ENCODE measurements at regions not wholly inside any gene's neighbourhood (a gene's known extent, or its start where the extent isn't known, plus 50 kb on each side); places are given as distances from the start of the nearest gene placed in this dataset.
A peak's percentile ranks its signal among the peaks of the same experiment; 100 is the strongest.
"Not testable (repeated sequence)": the region's sequence is repeated elsewhere in the genome, so short reads cannot be mapped to it uniquely, and the experiment has no call there.

DNA sequence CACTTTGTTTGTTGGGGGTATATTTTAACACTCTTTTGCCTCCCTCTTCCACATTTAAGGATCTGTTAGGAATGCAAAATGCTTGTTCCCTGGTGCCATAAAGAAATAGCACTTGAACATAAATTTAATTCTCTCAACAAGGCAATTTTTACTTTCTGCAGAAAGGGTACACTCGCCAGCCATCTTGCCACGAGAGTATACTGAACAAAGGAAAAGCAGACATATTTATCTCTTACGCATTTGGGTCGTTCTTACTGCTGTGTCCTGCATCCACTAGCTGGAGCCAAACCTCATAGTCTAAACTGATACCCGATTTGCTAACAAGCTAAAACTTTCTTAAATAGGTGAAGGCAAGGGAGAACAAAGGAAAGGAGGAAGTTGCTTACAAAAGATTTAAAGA lies 129.5 kb downstream of the B3GNT2 start:
- DNase-seq, result no peak

DNA sequence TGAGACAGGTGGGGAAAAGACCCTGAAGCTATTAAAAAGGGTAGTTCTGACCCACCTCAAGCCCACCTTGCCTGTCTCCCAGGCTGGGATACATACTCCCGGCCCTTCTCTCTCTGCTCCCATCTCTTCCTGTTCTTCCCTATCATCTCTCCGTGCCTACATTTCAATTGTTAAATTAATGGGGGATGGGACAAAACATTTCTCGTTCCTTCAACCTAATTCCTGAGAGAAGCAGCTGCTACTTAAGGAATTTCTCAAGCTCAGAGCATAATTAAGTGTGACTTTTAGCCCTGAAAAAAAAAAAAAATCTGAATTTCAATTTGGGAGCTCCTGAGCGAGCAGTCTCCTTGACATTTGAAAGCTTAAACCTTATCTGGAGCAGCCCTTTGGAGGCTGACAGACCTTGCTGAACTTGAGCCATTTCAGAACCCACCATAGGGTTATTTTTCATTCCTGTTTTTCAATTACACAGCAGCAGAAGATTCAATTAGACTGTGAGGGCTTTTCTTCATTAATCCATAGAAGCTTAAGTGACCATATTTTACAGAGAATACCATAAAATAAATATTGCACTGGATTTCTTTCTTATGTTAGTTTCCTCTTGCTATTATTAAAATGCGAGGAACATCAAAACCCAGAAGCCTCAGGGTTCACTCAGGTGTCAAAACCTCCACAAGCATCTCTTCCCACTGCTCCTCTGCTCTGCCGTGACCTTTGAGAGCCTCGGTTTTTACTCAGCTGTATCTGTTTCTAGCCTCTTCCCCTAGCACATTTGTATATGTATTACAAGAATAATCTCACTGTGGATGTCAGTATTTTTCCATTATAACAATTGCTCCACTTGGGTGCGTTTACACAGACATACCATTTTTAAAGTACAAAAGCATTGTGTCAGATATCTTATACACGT lies 125.7 kb downstream of the B3GNT2 start:
- no peak for DNase-seq

DNA sequence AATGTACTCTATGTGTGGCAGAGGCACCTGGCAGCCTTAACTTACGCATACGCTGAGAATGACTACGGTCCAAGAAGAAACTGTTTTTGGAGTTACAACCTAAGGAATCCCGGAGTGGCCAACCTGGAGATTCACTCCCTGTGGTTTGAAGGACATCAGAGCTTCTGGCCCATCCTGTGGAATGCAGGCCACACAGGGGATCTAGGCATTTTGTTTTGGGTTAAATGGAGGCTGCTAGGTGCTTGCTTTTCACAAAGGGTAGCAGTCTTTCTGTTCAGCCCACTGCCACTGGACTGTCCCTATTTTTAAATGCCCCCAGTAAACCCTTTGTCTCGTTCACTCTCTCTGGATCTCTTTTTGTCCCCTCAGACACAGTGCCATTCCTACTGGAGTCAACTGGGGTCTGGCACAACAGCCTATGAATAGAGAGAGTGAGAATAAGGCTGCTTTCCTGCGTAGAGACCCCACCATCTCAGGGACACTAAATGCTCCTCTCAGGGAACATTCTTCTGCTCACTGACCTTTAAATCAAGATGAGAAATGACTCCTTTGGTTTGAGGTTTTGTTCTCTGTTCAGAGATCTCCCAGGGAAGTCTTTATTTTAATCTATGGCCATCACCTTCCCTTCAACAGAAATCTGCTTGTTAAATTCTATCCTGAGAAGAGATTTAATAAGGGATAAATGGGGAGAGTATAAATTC lies 124.9 kb downstream of the B3GNT2 start:
- no peak for DNase-seq

DNA sequence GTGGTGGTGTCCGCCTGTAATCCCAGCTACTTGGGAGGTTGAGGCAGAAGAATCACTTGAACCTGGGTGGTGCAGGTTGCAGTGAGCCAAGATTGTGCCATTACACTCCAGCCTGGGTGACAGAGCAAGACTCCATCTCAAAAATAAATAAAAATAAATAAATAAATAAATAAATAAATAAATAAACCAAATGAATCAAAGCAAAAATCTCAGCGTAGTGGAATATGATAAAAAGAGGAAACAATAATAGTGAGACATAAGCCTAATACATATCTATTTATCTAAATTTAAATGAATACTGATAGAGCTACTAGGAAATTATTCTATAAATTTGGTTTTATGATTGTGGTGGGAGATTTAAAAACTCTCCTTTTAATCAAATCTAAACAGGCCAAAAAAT lies 124.2 kb downstream of the B3GNT2 start:
- DNase-seq, result not testable (repeated sequence)

DNA sequence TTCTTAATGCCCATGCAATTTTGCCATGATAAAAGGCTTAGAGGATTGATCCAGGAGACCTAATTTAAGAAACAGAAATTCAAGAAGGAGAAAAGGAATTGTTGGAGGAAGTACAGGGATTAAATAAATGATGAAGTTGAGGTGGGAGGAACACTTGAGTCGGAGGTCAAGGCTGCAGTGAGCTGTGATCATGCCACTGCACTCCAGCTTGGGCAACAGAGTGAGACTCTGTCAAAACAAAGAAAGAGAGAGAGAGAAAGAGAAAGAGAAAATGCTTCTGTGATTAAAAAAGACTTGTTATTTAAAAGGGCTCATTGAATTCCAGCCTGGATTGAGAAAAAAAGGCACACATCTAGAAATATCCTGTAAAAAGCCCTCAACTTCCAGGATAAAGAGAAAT lies 123.2 kb downstream of the B3GNT2 start:
- DNase-seq, result no peak

DNA sequence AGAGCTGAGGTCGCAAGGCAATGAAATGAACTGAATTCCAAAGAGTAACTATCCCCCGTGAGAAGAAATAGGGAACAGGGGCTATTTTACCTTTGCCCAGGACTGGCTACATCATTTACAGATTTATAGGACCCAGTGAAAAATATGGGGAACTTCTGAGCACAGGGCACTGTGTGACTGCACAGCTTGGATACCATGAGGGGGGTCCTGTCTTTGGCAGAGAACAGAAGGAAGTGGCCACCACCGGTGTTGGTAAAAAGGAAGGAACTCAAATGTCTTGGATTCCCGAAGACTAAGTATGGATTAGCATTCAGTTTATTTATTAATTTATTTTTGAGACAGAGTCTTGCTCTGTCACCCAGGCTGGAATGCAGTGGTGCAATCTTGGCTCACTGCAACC lies 119.6 kb downstream of the B3GNT2 start:
- no peak for DNase-seq

DNA sequence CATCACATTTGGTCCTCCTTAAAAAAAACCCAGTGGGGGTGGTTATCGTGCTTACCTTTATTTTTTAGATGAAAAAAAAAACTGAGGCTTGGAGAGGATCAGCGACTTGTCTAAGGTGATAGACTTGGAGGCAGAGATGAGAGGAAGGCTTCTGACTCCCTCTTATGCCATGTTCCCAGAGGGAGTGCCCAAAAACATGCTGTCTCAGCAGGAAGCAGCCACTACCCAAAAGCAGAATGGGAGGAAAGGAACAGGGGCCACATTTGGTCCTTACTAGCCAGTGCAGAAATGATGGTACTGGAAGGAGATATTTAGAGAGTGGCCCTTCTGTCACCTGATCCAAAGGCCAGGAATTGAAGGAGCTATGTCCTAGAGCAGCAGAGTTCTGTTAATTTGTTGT lies 118.4 kb downstream of the B3GNT2 start:
- DNase-seq, result no peak

DNA sequence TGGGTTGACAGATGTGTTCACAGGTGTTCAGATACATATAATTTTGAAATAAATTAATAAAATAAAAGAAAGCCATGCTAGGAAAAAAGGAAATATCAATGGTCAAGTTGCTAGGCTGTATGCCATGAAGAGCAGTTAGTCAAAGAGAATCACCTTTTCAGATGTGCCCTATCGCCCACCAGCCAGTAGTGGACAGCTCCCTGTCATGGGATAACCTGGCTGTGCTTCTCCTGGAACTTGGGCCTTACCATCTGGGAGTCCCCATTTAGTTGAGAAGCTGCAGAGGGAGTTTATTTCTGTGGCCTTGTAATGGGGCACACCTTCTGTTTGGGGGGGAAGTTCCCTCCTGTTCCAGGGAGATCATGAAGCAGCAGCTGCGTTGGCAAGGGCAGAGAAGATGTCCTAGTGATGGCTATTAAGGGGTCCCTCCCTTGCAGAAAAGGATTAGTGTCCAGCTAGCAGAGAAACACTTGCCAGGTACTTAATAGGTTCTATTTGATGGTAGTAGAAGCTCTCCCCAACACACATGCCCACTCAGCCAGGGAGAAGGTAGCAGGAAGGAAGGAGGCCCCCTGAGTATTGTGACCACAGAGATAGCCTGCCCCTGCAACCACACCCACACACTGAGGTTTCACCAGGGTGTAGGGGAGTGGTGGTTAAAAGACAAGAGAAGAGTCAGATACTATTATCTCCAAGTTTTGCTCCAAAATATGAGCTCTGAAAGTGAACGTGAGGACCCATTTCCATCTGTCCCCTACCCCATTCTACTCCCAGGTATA lies 117.7 kb downstream of the B3GNT2 start:
- DNase-seq, result no peak

DNA sequence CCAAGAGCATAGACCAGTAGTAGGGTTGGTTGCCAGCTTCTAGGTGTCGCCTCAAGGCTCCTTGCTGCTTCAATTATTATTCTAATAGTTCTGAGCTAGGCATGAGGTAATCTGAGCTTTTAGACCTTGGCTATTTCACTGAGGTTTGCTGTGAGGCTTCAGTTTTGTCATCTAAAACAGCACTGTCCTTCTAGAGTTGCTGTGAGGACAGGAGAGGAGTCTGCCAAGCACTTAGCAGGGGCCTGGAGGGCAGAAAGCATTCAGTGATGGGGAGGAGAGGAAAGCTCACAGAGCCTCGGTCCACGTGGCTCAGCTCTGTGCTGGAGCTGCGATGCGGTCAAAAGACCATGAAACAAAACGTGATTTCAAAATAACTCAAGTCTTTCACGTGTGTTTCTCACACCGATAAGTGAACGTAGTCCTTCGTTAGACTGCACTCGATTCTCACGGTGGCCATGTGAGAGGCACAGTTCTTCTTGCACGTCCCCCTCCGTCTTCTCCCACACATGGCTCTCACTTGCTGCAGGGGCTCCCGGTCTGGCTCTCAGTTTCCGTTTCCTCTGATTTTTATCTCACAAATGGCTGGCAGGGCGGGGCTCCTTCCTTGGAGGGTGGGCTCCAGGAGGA lies 113.7 kb downstream of the B3GNT2 start:
- no peak for DNase-seq

DNA sequence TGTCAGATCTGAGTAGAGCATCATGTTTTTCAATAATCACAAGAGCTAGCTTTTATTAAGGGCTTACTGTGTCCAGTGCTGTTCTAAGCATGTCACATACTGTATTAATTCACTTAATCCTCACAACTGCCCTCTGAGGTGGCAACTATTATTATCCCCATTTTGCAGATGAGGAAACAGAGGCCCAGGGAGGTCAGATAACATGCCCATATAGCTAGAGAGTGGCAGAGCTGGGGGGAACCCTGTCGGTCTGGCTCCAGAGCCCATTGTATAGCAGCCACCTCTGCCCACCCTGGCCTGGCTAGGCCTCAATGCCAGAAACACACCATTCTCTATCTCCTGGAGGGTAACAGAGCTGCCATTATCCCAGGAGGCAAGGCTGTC lies 113.2 kb downstream of the B3GNT2 start:
- DNase-seq, result no peak

DNA sequence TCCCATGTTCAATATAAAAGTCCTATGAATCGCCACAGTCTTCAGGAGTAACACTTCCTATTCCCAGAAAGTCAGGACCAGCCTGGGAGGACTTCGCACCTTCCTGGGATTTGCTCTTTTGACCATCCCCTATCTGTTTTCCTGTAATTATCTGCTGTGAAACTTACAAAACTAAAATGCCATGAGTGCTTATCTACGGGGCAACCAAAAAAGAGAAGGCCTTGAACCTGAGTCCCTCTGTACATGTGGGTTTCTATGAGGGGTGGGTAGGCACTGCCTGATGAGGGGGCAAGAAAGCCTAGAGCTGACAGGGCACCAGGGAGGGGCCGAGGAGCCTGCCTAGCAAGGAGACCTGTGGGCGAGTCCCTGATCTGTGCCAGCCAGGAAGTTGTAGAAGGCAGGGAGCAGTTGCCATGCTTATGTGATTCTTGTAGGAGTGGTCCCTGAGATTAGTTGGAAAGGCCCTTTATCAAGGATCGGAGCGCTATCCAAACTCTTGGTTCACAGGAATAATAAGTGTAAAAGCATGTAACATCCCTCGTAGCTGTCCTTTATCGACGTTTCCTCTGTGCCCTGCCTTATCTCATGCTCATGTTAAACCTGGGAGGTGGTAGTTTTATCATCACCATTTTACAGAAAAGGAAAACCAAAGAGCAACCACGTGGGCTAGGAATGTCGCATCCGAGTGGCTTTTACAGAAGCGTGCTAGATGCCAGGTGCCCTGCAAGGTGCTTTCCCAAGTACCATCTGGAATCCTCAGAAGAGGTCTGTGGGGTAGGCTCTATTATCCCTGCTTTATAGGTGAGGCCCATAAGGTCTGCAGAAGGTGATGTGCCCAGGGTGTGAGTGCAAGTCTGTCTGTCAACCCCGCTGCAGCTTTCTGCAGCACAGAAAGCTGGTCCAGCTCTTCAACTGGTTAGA lies 111.8 kb downstream of the B3GNT2 start:
- DNase-seq, result no peak

DNA sequence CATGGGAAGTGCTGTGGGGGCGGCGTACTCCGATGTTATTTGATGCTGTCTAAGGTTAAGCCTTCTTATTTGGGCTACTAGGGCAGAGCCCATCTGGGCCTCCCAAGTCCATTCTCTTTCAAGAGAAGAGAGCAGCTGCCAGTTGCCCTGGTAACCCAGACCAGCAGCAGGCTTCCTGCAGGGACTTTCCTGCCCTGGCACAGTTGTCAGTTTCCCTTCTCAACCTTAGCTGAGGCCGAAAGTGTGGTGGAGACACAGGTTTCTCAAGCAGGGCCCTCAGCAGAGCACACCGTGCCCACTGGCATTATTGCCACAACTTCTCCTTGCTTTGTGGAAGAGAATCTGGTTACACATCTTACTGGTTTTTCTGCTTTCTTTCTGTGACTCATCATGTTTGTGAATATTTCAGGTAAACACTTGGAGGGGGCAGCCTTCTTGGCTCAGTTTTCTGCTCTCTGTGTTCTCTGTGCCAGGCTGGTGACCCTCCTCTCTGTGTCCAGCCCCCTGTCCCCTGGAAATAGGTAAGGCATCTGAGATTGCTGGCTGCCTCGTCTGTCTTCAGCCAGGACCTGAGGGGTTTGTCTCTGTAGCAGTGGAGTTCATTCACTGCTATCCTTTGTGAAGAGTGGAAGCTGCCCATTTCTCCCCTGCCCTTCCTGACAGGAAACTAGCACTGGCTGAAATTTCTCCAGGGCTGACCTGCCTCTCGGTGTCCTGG lies 111.0 kb downstream of the B3GNT2 start:
- peak; percentile 83 for DNase-seq

DNA sequence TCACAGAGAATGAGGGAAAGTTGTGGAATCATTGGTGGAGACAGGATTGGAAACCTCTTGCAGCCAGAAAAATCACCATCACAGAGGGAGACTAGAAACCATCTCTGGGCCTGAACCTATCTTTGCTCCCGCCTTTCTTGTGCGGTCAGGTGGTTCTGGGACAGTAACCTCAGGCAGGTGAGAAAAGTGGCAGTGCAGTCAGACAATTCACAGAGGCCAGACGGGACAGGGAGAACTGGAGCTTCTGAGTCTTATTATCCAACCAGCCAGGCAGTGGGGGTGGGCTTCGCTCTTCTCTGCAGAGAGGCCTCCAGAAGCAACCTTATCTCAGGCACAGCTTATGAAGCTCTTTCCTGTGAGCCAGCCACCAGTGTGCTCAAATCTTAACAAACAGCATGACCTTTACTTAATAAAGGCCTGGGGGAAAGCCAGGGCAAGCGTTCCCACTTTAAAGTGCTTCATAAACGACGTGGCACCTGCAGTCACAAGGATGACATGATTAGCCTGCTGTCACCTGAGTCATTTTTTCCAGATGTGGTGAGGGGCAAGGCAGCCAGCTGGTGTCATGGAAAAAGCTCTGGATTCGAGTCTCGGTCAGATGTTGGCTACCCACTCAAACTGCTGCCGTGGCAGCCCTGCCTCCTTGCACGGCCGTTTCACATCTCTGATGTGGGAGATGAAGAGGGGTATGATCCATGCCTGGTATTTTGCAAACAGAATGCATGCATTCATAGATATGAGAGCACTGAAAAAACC lies 109.7 kb downstream of the B3GNT2 start:
- peak; percentile 8 for DNase-seq

DNA sequence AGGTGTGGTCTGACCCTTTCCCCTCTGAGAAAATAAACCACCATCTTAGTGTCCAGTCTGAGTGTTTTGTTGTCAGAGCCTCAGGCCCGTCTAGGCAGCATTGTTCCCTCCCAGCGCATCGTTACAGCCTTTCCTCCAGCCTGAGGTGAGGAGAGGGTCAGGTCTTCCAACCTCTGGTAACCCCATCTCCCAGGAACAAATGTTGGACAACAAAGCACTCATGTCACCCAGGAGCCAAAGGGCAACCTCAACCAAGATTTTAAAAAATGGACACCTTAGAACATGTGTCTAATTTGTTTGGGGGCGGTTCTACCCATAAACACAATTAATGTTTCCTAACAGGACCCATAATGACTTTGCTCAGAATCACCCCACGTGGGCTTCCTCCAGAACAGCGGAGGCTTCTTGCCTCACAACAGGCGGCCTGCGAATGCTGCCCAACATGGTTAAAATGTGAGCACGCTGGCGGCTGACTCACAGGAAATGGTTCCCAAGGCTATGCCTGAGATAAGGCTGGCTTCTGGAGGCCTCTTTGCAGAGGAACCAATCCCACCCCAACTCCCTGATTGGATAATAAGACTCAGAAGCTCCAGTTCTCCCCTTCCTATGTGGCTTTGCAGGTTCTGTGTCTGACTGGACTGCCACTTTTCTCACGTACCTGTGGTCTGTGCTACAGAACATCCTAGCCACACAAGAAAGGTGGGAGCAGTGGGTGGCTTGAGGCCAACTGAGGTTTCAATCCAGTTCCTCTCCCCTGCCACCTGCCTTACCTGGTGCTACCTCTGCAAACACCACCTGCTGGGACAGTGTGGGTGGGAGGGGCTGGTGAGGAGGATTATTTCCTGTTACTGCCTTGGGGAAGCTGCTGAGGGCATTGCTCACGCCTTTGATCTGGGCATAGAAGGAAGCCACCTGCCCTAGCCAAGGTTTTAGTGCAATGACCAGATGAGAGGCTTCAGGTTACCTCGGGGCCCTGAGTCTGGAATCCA lies 108.8 kb downstream of the B3GNT2 start:
- peak; percentile 75 for DNase-seq

DNA sequence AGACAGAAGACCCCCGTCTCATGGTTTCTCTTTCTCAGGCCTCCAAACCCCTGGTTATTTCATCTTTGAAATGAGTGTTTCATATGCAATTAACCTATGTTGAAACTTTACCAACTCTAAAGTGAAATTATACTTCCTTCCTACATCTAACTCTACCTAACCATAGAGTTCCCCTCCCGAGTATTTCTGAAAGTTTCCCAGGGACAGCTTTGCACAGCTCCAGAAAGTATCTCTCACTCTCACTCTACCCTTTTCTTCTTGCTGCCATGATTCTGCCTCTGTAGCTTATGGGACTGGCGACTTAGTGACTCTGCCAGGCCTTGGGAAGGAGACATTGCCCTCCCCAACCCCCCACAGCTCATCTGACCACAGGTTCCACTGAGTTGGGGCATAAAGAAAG lies 107.9 kb downstream of the B3GNT2 start:
- no peak for DNase-seq

DNA sequence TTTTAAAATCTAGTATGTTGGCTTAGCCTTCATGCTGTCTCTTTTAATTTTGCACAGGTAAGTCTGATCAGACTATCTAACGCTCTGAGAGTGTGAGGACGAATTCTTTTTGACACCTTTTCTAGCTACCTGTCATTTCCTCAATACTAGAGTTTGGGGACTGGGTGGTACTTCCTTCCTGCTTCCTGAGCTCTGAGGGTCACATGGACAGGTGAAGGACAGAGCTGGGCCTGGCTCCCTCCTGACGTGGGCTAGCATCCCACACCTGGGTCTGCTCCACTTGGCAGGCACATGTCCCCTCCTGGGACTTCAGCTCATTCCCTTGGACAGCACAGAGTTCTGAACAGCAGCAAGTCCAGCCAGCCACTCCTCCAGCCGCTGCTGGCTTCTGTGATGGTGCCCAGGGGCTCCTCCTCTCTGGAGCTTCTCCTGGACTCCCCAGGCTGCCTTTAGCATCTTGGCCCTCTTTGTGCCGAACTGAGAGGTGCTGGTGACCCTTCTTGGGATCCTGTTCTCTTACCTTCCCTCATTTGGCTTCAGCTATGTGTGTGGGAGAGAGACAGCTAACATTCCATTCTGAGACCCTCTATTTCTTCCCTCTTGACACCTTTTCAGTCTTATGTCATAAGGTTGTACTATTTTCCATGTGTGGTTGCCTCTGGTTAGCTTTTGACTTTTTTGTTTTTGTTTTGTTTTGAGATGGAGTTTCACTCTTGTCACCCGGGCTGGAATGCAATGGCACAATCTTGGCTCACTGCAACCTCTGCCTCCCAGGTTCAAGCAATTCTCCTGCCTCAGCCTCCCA lies 106.9 kb downstream of the B3GNT2 start:
- no peak for DNase-seq

DNA sequence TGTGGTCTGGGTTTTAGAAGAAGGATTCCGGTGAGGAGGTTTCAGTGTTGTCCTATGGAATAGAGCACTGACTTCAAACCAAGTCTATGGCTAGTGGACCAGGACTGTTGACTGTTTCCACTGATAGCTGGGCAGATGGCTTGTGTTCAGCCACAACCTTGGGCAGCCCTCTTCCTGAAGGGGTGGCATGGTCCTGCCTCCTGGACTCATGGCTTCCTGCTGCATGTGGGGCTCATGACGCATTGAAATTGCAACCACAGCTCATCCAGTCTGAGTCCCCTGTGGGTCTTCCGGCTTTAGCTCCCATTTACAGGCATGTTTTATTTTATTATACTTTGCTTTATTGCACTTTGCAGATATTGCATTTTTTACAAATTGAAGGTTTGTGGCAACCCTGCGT lies 105.0 kb downstream of the B3GNT2 start:
- DNase-seq, result no peak

DNA sequence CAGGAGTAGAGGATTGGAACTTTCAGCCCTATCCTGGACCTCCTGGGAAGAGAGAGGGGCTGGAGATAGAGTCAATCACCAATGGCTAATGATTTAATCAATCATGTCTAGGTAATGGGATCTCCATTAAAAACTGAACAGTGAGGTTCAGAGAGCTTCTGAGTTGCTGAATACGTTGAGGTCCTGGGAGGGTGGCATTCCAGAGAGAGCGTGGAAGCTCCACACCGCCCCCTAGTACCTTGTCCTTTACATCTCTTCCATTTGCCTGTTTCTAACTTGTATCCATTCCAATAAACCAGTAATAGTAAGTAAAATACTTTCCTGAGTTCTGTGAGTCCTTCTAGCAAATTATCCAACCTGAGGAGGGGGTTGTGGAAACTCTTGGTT lies 101.7 kb downstream of the B3GNT2 start:
- no peak for DNase-seq

Data from DMS79 (cell line).